ENCODE measurements at regions not wholly inside any gene's neighbourhood (a gene's known extent, or its start where the extent isn't known, plus 50 kb on each side); places are given as distances from the start of the nearest gene placed in this dataset.

DNA sequence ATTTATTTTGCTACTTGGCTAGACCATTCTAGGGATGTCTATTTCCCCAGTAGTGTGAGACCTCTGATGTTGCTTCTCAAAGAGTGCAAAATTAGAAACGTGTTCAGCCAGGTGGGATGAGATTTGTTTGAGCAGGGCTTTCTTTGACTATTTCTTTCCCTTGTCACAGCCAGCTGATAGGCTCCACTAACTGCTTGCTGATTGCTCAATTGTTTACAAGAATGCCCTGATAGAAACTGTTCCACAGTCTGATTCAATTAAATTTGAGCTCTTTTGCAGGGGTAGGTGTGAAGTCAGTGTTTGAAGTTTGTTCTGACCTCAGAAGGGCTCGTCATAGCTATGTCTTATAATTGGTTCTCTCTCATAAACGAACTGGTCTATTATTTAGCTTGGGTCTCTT, 220.5 kb downstream of the FNDC1 start:
- H3K36me3 ChIP-seq: no peaks in the 10 kb centered on the region
- DNase-seq: no peak
- no peak overlapping the region for H3K4me3 ChIP-seq
- H3K9me3 ChIP-seq: no peaks in the 10 kb centered on the region
- 24 to 33% methylated on average over 2 to 3 of the region's 3 CpGs for WGBS, 2 donors (ENCODE audit: low coverage in 1 of 2)
- no peak for TF ChIP-seq POLR2A (IDR thresholded peaks at IDR 0.05)
- TF ChIP-seq, protein P1, sequence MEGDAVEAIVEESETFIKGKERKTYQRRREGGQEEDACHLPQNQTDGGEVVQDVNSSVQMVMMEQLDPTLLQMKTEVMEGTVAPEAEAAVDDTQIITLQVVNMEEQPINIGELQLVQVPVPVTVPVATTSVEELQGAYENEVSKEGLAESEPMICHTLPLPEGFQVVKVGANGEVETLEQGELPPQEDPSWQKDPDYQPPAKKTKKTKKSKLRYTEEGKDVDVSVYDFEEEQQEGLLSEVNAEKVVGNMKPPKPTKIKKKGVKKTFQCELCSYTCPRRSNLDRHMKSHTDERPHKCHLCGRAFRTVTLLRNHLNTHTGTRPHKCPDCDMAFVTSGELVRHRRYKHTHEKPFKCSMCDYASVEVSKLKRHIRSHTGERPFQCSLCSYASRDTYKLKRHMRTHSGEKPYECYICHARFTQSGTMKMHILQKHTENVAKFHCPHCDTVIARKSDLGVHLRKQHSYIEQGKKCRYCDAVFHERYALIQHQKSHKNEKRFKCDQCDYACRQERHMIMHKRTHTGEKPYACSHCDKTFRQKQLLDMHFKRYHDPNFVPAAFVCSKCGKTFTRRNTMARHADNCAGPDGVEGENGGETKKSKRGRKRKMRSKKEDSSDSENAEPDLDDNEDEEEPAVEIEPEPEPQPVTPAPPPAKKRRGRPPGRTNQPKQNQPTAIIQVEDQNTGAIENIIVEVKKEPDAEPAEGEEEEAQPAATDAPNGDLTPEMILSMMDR (IDR thresholded peaks at IDR 0.05): no peak
- TF ChIP-seq EP300 (IDR thresholded peaks at IDR 0.05; ENCODE audit: low read depth): no peak
- TF ChIP-seq POLR2AphosphoS5 (IDR thresholded peaks at IDR 0.05): no peak
- H3K27me3 ChIP-seq: no peaks in the 10 kb centered on the region
- H3K4me1 ChIP-seq: peaks cover 0 to 6% (median 0%) of the 10 kb centered on the region in 4 donors
- intact Hi-C loops (cut with DNase I; ENCODE audit: low total_unique reads): loop anchor here (2.0 kb wide), 1 partner anchor 75 kb away; no protein-coding TSS in a partner anchor
- in situ Hi-C loops (cut with MboI; ENCODE audit: low pct_ligation_motif_present in 1 of 4, low pct_unique_long_range_greater_than_20kb in 1 of 4, low sequenced_read_pairs in 3 of 4): no loop called here
- H3K27ac ChIP-seq: no peak overlapping the region

DNA sequence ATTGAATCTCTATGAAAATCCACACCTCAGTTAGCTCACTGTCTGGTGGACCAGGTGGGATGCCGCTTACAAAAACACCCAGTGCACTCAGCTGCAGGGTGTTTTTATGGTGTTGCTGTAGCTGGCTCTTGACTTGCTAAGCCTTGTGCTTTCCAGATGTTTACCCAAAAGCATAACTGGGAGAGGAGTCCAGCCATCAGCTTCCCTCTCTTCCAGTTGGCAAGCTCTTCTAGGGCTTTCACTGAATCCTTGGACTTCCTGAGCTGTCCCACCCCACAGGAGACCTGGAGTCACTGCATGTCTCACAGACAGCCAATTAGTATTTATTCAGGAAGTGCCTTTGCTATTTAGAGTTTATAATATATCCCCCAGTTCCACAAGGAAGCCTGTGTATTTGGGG, 210.9 kb downstream of the FNDC1 start:
- Histone ChIP-seq H3K27me3 (no peaks in the 10 kb centered on the region), H3K4me1 (no peaks in the 10 kb centered on the region), H3K9me3 (no peaks in the 10 kb centered on the region), H3K4me3 (no peak overlapping the region), H3K27ac (no peak overlapping the region), H3K36me3 (no peaks in the 10 kb centered on the region)
- intact Hi-C loops (cut with DNase I; ENCODE audit: low total_unique reads): no loop called here
- TF ChIP-seq, protein P1 (IDR thresholded peaks at IDR 0.05): no peak
- no peak for TF ChIP-seq EP300 (IDR thresholded peaks at IDR 0.05; ENCODE audit: low read depth)
- TF ChIP-seq POLR2AphosphoS5 (IDR thresholded peaks at IDR 0.05): no peak
- no peak for TF ChIP-seq POLR2A (IDR thresholded peaks at IDR 0.05)
- in situ Hi-C loops (cut with MboI; ENCODE audit: low pct_ligation_motif_present in 1 of 4, low pct_unique_long_range_greater_than_20kb in 1 of 4, low sequenced_read_pairs in 3 of 4): no loop called here
- no peak for DNase-seq
- 87 to 100% methylated on average over 1 of the region's 1 CpG for WGBS, 2 donors (ENCODE audit: low coverage in 1 of 2)

DNA sequence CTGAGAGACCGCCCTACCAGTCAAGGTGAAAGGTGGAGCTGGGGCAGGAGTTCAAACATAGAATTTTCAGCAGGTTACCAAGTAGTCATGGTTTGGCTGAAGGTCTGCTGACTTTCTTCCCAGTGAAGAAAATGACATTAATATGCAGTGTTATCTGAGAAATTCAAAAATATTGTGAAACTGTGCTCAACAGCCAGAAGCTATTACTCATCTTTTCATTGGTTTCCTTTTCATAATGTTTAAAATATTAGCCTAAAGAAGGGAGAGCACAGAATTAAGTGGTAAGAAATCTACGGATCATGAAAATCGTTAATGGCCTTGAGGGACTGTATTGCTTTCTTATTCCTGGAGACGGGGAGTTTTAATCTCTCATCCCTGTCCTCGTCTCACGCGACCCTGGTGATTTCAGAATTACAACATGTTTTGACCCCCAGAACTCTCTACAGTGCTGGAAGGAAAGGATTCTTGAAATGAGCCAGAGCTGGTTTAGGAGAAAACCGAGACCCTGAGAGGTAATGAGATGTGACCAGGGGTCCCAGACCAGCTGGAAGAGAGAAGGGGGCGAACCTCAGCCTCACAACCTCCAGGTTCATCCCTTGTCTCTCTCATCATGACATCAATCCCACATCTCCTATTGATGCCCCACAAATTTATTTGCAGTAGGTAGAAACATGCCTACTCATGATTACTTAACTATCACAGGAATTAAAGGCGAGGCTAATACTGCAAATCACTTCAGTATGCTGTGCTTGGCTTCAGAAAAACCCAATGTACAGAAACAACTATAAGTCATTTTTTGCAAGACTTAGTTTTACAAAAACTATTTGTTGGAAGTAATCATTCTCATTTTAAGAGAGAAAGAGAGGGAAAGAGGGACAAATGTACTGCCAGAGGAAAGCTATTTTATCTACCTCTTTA, 209.5 kb downstream of the FNDC1 start:
- 72 to 74% methylated on average over 8 to 10 of the region's 10 CpGs for WGBS, 2 donors (ENCODE audit: low coverage in 1 of 2)
- no peaks in the 10 kb centered on the region for H3K36me3 ChIP-seq
- in situ Hi-C loops (cut with MboI; ENCODE audit: low pct_ligation_motif_present in 1 of 4, low pct_unique_long_range_greater_than_20kb in 1 of 4, low sequenced_read_pairs in 3 of 4): no loop called here

DNA sequence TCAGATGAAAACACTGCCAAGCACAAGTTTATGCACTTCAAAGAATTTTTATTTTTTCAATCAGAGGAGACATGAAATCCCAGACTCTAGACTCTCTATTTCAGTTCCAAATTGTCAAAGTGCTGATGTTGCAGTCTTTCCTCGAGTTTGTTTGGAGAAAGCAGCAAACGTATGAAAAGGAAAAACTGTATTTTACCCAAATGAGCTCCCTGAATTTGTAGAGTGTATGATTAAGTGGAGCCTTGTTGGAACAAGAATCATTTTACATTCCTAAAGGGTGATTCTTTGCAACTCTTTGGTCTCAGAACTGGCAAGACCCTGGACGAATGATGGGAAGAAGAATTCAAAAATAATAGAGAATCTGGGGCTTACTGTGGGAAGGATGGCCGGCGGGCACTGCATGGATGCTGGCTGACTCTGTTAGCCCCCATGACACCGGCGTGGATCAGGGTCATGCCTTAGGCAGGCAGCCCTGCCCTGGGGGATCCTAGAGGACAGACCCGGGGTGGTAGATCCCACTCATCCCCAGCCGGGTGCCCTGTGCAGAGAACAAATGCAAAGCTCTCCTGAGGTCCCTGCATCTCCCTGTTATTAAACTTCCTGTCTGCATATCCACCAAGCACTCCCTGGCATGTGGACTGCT, 207.4 kb downstream of the FNDC1 start:
- Histone ChIP-seq H3K27ac (no peak overlapping the region), H3K9me3 (no peaks in the 10 kb centered on the region), H3K4me1 (no peaks in the 10 kb centered on the region), H3K36me3 (no peaks in the 10 kb centered on the region), H3K4me3 (no peak overlapping the region), H3K27me3 (no peaks in the 10 kb centered on the region)
- DNase-seq: no peak
- intact Hi-C loops (cut with DNase I; ENCODE audit: low total_unique reads): no loop called here
- in situ Hi-C loops (cut with MboI; ENCODE audit: low pct_ligation_motif_present in 1 of 4, low pct_unique_long_range_greater_than_20kb in 1 of 4, low sequenced_read_pairs in 3 of 4): no loop called here
- 59 to 63% methylated on average over 6 to 9 of the region's 9 CpGs for WGBS, 2 donors (ENCODE audit: low coverage in 1 of 2)
- TF ChIP-seq POLR2A (IDR thresholded peaks at IDR 0.05) (no peak), POLR2AphosphoS5 (IDR thresholded peaks at IDR 0.05) (no peak), EP300 (IDR thresholded peaks at IDR 0.05; ENCODE audit: low read depth) (no peak)
- TF ChIP-seq, protein P1 (IDR thresholded peaks at IDR 0.05): no peak

More for the DNA sequence above, 209.5 kb downstream of the FNDC1 start:
- intact Hi-C loops (cut with DNase I; ENCODE audit: low total_unique reads): no loop called here
- DNase-seq: no peak
- Histone ChIP-seq H3K27me3 (no peaks in the 10 kb centered on the region), H3K27ac (no peak overlapping the region), H3K4me1 (no peaks in the 10 kb centered on the region), H3K4me3 (no peak overlapping the region), H3K9me3 (no peaks in the 10 kb centered on the region)
- TF ChIP-seq EP300 (IDR thresholded peaks at IDR 0.05; ENCODE audit: low read depth) (no peak), POLR2AphosphoS5 (IDR thresholded peaks at IDR 0.05) (no peak), POLR2A (IDR thresholded peaks at IDR 0.05) (no peak)
- TF ChIP-seq, protein P1 (IDR thresholded peaks at IDR 0.05): no peak

Measured in transverse colon (tissue), 4 donors.